SK-MEL-5 (cell line): ENCODE measurements at regions not wholly inside any gene's neighbourhood (a gene's known extent, or its start where the extent isn't known, plus 50 kb on each side); places are given as distances from the start of the nearest gene placed in this dataset.
"Not testable (repeated sequence)": the region's sequence is repeated elsewhere in the genome, so short reads cannot be mapped to it uniquely, and the experiment has no call there.

Experiments
- DNase-seq: peaks from one replicate; pipeline ENCODE4 v3.0.0-alpha.2; 2016; ENCODE audit warnings: low read depth, low spot score
- in situ Hi-C: cut with HindIII; loops from 2 replicates; pipeline ENCODE4 v1.10.0; 2016; ENCODE audit warnings: low sequenced_read_pairs, high pct_unique_total_duplicates, low pct_unique_long_range_greater_than_20kb

GRCh38 chr9:135275571-135276289, 188.3 kb downstream of the OLFM1 start:
- no peak for DNase-seq
- in situ Hi-C loops = no loop called here

GRCh38 chr9:135277219-135278201, 190.0 kb downstream of the OLFM1 start:
- in situ Hi-C loops = no loop called here
- no peak for DNase-seq

GRCh38 chr9:135278586-135278985, 191.1 kb downstream of the OLFM1 start:
- no peak for DNase-seq
- in situ Hi-C loops = no loop called here

- DNase-seq = no peak
Observed at GRCh38 chr9:135279385-135279784, 191.9 kb downstream of the OLFM1 start.

GRCh38 chr9:135279834-135280393, 192.4 kb downstream of the OLFM1 start:
- DNase-seq = no peak
- in situ Hi-C loops = no loop called here

More at GRCh38 chr9:135279385-135279784, 191.9 kb downstream of the OLFM1 start:
- in situ Hi-C loops = no loop called here

- in situ Hi-C loops = no loop called here
- DNase-seq = no peak
Observed at GRCh38 chr9:135280666-135281065, 193.2 kb downstream of the OLFM1 start.

- peak; percentile 10 for DNase-seq
- in situ Hi-C loops = no loop called here
Observed at GRCh38 chr9:135281151-135281550, 193.7 kb downstream of the OLFM1 start.

GRCh38 chr9:135281791-135282737, 194.6 kb downstream of the OLFM1 start:
- in situ Hi-C loops = no loop called here
- no peak for DNase-seq

GRCh38 chr9:135282808-135283207, 195.3 kb downstream of the OLFM1 start:
- DNase-seq = no peak
- in situ Hi-C loops = no loop called here

GRCh38 chr9:135283671-135284070, 195.9 kb upstream of the PPP1R26 start:
- in situ Hi-C loops = no loop called here
- no peak for DNase-seq

GRCh38 chr9:135284386-135285134, 195.0 kb upstream of the PPP1R26 start:
- in situ Hi-C loops = no loop called here

GRCh38 chr9:135286187-135286925, 193.2 kb upstream of the PPP1R26 start:
- in situ Hi-C loops, DNase-seq: not testable (repeated sequence)

More at GRCh38 chr9:135284386-135285134, 195.0 kb upstream of the PPP1R26 start:
- DNase-seq = no peak

GRCh38 chr9:135286961-135287360, 192.6 kb upstream of the PPP1R26 start:
- DNase-seq = no peak
- in situ Hi-C loops = no loop called here

- in situ Hi-C loops = no loop called here
- DNase-seq = no peak
Observed at GRCh38 chr9:135287627-135288026, 192.0 kb upstream of the PPP1R26 start.

GRCh38 chr9:135288054-135288453, 191.5 kb upstream of the PPP1R26 start:
- no peak for DNase-seq
- in situ Hi-C loops = no loop called here

GRCh38 chr9:135289081-135289491, 190.5 kb upstream of the PPP1R26 start:
- in situ Hi-C loops = no loop called here
- DNase-seq = no peak
